ENCODE measurements at regions not wholly inside any gene's neighbourhood (a gene's known extent, or its start where the extent isn't known, plus 50 kb on each side); places are given as distances from the start of the nearest gene placed in this dataset.

DNA sequence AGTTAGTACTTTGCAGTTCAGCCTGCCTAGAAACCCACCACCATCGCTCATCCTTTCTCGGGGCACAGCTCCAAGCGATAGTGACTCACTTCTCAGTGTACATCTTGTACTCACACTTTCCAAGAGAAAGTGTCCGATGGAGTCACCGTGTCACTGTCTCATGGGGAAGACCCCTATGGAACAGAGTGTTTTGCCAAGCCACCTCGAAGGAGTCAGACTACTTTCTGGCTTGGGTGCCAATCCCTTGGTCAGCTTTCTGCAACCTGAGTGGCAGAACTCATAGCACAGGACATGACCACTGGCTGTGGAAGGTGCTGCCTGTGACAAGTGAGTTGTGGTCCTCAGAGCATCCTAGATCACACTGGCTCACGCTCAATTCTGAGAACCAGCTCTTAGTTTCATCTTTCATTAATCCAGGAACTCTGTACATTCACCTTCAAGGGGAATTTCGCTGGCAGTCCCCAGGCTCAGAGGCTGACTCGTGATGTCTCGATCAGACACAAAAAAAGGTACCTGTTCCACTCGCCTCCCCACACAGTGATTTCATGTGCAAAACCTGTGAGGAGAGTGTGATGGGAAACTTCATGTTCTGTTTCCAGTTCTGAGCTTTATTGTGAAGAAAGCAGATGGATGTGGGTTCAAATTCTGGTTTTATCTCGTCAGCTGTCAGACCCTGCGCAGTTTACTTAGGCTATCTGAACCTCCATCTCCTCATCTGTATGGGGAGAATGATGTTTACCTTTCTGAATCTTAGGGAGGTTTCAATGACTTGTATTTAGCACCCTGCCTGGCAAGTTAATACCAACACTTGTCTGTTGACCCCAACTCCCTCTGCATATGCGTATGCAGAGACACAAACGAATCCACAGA is 127.3 kb upstream of the CCND2 start:
- Histone ChIP-seq H3K4me2 (peak overlapping the region; percentile 66), H3F3A (replicated peaks; ENCODE audit: low read depth) (no peaks in the 10 kb centered on the region; the same call in 1 of the 2 replicates), H3K4me3 (no peak overlapping the region), H3K27me3 (ENCODE audit: insufficient read depth) (no peaks in the 10 kb centered on the region), H4K20me1 (replicated peaks; ENCODE audit: insufficient read depth) (no peaks in the 10 kb centered on the region), H3K79me2 (replicated peaks; ENCODE audit: insufficient read depth) (no peaks in the 10 kb centered on the region), H3K36me3 (ENCODE audit: insufficient read depth) (no peaks in the 10 kb centered on the region), H3K9me2 (ENCODE audit: insufficient read depth) (0 out of 2 replicates have a peak, but pooled peaks cover 3% of the 10 kb centered on the region), H3K27ac (ENCODE audit: low read depth) (no peak overlapping the region), H3K4me1 (ENCODE audit: insufficient read depth) (peaks cover 33% of the 10 kb centered on the region), H2AFZ (no peak overlapping the region)
- no peak overlapping the region for H3K27ac Mint-ChIP-seq
- peak; percentile 30; the same call in 2 of the 3 replicates for ATAC-seq
- H3K4me3 Mint-ChIP-seq, result no peak overlapping the region
- peaks cover 17% of the 10 kb centered on the region for H3K36me3 Mint-ChIP-seq (ENCODE audit: low read depth)
- H3K9me3 Mint-ChIP-seq, result peaks cover 18% of the 10 kb centered on the region
- DNase-seq (ENCODE audit: low spot score), result no peak
- TF ChIP-seq JUNB (IDR thresholded peaks at IDR 0.05; ENCODE audit: unreplicated experiment) (no peak), ZNF114 (CRISPR knock-in tag; IDR thresholded peaks at IDR 0.05) (no peak), EZH2 (IDR thresholded peaks at IDR 0.05; ENCODE audit: low read depth, unreplicated experiment) (no peak), NANOG (IDR thresholded peaks at IDR 0.05; ENCODE audit: borderline replicate concordance) (no peak), ZNF331 (CRISPR knock-in tag; IDR thresholded peaks at IDR 0.05; ENCODE audit: low read depth) (no peak)
- TF ChIP-seq, protein P1, sequence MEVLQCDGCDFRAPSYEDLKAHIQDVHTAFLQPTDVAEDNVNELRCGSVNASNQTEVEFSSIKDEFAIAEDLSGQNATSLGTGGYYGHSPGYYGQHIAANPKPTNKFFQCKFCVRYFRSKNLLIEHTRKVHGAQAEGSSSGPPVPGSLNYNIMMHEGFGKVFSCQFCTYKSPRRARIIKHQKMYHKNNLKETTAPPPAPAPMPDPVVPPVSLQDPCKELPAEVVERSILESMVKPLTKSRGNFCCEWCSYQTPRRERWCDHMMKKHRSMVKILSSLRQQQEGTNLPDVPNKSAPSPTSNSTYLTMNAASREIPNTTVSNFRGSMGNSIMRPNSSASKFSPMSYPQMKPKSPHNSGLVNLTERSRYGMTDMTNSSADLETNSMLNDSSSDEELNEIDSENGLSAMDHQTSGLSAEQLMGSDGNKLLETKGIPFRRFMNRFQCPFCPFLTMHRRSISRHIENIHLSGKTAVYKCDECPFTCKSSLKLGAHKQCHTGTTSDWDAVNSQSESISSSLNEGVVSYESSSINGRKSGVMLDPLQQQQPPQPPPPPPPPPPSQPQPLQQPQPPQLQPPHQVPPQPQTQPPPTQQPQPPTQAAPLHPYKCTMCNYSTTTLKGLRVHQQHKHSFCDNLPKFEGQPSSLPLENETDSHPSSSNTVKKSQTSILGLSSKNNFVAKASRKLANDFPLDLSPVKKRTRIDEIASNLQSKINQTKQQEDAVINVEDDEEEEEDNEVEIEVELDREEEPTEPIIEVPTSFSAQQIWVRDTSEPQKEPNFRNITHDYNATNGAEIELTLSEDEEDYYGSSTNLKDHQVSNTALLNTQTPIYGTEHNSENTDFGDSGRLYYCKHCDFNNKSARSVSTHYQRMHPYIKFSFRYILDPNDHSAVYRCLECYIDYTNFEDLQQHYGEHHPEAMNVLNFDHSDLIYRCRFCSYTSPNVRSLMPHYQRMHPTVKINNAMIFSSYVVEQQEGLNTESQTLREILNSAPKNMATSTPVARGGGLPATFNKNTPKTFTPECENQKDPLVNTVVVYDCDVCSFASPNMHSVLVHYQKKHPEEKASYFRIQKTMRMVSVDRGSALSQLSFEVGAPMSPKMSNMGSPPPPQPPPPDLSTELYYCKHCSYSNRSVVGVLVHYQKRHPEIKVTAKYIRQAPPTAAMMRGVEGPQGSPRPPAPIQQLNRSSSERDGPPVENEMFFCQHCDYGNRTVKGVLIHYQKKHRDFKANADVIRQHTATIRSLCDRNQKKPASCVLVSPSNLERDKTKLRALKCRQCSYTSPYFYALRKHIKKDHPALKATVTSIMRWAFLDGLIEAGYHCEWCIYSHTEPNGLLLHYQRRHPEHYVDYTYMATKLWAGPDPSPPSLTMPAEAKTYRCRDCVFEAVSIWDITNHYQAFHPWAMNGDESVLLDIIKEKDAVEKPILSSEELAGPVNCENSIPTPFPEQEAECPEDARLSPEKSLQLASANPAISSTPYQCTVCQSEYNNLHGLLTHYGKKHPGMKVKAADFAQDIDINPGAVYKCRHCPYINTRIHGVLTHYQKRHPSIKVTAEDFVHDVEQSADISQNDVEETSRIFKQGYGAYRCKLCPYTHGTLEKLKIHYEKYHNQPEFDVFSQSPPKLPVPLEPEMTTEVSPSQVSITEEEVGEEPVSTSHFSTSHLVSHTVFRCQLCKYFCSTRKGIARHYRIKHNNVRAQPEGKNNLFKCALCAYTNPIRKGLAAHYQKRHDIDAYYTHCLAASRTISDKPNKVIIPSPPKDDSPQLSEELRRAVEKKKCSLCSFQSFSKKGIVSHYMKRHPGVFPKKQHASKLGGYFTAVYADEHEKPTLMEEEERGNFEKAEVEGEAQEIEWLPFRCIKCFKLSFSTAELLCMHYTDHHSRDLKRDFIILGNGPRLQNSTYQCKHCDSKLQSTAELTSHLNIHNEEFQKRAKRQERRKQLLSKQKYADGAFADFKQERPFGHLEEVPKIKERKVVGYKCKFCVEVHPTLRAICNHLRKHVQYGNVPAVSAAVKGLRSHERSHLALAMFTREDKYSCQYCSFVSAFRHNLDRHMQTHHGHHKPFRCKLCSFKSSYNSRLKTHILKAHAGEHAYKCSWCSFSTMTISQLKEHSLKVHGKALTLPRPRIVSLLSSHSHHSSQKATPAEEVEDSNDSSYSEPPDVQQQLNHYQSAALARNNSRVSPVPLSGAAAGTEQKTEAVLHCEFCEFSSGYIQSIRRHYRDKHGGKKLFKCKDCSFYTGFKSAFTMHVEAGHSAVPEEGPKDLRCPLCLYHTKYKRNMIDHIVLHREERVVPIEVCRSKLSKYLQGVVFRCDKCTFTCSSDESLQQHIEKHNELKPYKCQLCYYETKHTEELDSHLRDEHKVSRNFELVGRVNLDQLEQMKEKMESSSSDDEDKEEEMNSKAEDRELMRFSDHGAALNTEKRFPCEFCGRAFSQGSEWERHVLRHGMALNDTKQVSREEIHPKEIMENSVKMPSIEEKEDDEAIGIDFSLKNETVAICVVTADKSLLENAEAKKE (CRISPR knock-in tag; IDR thresholded peaks at IDR 0.05), result no peak
- TF ChIP-seq, protein P2, sequence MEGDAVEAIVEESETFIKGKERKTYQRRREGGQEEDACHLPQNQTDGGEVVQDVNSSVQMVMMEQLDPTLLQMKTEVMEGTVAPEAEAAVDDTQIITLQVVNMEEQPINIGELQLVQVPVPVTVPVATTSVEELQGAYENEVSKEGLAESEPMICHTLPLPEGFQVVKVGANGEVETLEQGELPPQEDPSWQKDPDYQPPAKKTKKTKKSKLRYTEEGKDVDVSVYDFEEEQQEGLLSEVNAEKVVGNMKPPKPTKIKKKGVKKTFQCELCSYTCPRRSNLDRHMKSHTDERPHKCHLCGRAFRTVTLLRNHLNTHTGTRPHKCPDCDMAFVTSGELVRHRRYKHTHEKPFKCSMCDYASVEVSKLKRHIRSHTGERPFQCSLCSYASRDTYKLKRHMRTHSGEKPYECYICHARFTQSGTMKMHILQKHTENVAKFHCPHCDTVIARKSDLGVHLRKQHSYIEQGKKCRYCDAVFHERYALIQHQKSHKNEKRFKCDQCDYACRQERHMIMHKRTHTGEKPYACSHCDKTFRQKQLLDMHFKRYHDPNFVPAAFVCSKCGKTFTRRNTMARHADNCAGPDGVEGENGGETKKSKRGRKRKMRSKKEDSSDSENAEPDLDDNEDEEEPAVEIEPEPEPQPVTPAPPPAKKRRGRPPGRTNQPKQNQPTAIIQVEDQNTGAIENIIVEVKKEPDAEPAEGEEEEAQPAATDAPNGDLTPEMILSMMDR (conservative IDR thresholded peaks at IDR 0.05; ENCODE audit: low read depth in 2 of 2), result no peak
- peaks cover 4% of the 10 kb centered on the region for H3K27me3 Mint-ChIP-seq (ENCODE audit: insufficient read depth, low read depth, poor library complexity)
- peaks cover 30% of the 10 kb centered on the region for H3K4me1 Mint-ChIP-seq

All from GM23338 (cell line).